NCI-H460 (cell line): ENCODE measurements at regions not wholly inside any gene's neighbourhood (a gene's known extent, or its start where the extent isn't known, plus 50 kb on each side); places are given as distances from the start of the nearest gene placed in this dataset.
"Not testable (repeated sequence)": the region's sequence is repeated elsewhere in the genome, so short reads cannot be mapped to it uniquely, and the experiment has no call there.

ENCODE experiments used
- DNase-seq: peaks from one replicate; pipeline ENCODE4 v3.0.0-alpha.2; 2016; ENCODE audit warnings: low read depth; ENCODE audit errors: extremely low read depth

- DNase-seq = no peak
Observed at GRCh38 chr7:94100723-94101345, 96.7 kb upstream of the BET1 start.

GRCh38 chr7:94104301-94104700 lies 100.1 kb upstream of the BET1 start:
- no peak for DNase-seq

GRCh38 chr7:94109556-94109955 lies 105.4 kb upstream of the BET1 start:
- DNase-seq = no peak

GRCh38 chr7:94111009-94111408 lies 106.9 kb upstream of the BET1 start:
- DNase-seq = no peak

GRCh38 chr7:94115316-94115715 lies 111.2 kb upstream of the BET1 start:
- DNase-seq = no peak

GRCh38 chr7:94123136-94123535 lies 119.0 kb upstream of the BET1 start:
- no peak for DNase-seq

GRCh38 chr7:94127026-94127425 lies 122.9 kb upstream of the BET1 start:
- DNase-seq = no peak

GRCh38 chr7:94128072-94128471 lies 123.9 kb upstream of the BET1 start:
- DNase-seq = no peak

GRCh38 chr7:94129443-94130140 lies 125.4 kb upstream of the BET1 start:
- peak; percentile 91 for DNase-seq

GRCh38 chr7:94130716-94131115 lies 126.6 kb upstream of the BET1 start:
- no peak for DNase-seq

- no peak for DNase-seq
Observed at GRCh38 chr7:94133460-94133859, 129.3 kb upstream of the BET1 start.

GRCh38 chr7:94135180-94135579 lies 131.0 kb upstream of the BET1 start:
- no peak for DNase-seq

- DNase-seq = no peak
Observed at GRCh38 chr7:94142281-94142680, 138.1 kb upstream of the BET1 start.

GRCh38 chr7:94145602-94146001 lies 141.4 kb upstream of the BET1 start:
- DNase-seq = no peak

GRCh38 chr7:94146408-94146807 lies 142.3 kb upstream of the BET1 start:
- no peak for DNase-seq

- no peak for DNase-seq
Observed at GRCh38 chr7:94149789-94150545, 145.8 kb upstream of the BET1 start.

- no peak for DNase-seq
Observed at GRCh38 chr7:94154182-94154581, 150.0 kb upstream of the BET1 start.

- no peak for DNase-seq
Observed at GRCh38 chr7:94154858-94155257, 150.7 kb upstream of the BET1 start.

GRCh38 chr7:94157659-94158306 lies 153.6 kb upstream of the BET1 start:
- DNase-seq = not testable (repeated sequence)

- no peak for DNase-seq
Observed at GRCh38 chr7:94160719-94161435, 156.7 kb upstream of the BET1 start.

- DNase-seq = no peak
Observed at GRCh38 chr7:94161476-94161875, 157.3 kb upstream of the BET1 start.
